ENCODE measurements at regions not wholly inside any gene's neighbourhood (a gene's known extent, or its start where the extent isn't known, plus 50 kb on each side); places are given as distances from the start of the nearest gene placed in this dataset.
"Not testable (repeated sequence)": the region's sequence is repeated elsewhere in the genome, so short reads cannot be mapped to it uniquely, and the experiment has no call there.

DNA sequence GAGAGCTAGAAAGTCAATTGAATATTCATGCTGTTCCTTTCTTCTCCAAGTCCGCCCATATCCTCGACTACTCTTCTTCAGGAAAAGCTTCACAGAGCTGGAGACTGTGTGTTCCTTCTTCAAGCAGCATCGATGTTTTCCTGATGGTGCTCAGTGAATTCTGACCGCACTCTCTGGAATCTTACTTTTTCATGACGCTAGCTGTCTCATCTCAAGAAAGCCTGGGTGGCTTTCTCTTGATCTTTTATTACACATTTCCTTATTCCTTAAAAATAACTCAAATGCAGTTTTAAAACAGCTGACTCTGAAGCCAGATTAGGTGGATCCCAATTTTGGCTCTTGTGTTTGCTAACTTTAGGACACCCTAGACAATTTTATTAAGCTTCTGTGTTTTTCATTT lies 1245.1 kb upstream of the LRRTM1 start:
- no peak for DNase-seq (ENCODE audit: low spot score)

DNA sequence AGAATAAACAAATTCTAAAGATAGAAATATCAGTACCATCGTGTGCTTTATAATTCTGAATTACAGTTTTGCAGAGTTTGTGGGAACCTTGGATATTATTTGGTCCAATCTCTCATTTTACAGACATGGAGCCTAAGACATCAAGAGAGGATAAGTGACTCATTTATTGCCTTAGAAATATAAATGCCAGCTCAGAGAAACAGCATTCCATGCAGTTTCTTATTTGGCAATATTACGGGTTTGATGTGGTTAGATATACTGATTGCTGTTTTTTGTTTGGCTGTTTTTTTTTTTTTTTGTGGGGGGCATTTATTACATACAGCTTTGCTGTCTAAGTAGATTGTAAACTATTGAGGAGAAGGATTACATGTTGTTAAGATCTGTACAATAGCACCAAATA lies 1241.1 kb upstream of the LRRTM1 start:
- no peak for DNase-seq (ENCODE audit: low spot score)

DNA sequence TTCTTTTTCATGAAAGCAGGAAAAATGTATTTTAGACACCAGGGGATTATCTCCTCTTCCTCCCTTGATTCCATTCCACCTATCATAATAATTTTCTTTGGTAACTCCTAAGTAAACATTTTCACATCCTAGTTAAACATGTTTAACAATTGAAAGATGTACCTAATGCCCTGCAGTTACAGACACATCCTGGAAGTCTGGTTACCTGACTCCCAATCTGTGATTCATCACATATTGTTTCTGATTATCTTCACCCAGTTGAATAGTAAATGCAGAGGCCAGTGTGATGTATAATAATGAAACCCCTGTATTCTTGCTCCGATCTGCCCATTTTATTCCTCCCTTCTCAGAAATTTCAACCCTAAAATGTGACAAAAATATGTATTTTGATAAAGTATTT lies 1237.6 kb upstream of the LRRTM1 start:
- DNase-seq (ENCODE audit: low spot score) = no peak

DNA sequence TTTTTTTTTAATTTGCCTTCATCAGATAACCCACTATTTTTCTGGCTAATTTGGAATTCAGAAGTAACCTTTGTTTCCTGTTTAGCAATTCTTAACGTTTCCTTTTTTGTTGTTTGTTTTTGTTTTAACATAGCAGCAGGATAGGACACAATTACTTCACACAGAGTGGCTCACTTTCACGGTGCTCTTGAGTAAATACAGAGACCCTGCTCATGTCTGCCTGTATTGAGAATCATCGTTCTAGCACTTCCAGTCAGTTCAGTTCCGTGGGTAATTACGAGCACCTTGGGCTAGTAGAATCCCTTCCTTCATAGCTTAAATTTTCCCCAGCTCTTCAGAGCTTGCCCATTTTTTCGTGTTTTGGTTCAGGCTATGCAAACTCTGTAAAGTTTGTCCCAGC lies 1225.4 kb upstream of the LRRTM1 start:
- DNase-seq (ENCODE audit: low spot score) = no peak

DNA sequence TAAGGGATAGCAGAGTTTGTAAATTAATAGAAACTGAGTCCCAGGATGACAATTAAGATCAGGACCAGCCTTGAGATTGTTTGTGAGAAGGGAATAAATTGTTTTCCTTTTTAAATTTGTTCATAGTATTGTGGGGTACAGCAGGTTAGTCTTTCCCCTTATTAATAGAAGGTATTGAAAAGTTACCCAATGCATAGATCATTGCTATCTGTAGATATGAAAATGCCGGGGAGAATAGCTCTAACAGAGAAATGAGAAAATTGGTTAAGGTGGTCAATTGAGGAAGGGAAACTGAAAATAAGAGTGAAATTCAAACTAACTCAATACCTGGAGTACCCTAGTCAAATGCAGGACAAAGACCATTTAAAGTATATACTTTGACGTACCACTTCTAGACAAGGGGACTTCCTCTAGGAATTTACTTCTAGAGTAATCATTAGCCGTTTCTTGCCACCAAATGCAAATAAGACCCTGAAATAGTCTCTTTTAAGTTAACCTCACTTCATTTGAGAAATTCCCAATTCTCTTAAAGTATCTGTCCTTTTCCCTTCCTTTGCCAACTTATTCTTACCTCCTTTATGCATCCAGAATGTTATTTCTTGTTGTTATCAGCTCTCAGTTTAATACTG lies 1224.4 kb upstream of the LRRTM1 start:
- DNase-seq (ENCODE audit: low spot score) = no peak

DNA sequence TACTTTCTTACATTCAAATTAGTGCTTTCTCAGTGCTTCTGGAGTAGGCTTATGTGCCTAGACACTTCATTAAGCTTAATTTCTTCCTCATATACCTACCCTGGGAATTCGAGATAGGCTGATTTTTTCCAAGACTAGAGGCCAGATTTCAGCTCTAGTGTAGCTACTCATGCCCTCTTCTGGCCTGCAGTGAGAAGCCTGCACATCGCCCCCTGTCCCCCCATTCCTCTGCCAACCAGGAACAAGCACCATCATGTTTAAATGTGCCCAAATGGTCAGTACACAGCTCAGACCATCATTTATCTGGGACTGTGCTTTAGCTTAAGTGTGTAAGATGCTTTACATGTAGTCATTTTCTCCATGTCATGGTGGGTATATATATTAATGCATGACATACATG lies 1218.8 kb upstream of the LRRTM1 start:
- no peak for DNase-seq (ENCODE audit: low spot score)

DNA sequence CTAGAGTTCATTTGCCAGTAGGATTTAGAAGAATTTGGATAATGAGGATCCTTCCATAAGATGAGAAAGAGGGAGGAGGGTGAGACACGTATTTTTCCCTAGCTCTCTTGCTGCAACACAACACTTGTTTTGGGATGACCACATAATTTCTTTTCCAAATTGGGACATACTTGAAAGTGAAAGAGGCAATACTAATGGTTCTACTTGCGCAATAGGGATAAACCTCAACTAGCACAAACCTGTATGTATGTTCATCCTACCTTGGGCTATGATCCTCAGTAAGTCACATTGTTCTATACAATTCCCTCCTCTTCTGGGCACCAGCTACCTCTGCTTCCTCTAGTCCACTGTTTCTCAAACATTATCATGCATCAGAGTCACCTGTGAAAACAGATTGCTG lies 1208.8 kb upstream of the LRRTM1 start:
- DNase-seq (ENCODE audit: low spot score) = no peak

DNA sequence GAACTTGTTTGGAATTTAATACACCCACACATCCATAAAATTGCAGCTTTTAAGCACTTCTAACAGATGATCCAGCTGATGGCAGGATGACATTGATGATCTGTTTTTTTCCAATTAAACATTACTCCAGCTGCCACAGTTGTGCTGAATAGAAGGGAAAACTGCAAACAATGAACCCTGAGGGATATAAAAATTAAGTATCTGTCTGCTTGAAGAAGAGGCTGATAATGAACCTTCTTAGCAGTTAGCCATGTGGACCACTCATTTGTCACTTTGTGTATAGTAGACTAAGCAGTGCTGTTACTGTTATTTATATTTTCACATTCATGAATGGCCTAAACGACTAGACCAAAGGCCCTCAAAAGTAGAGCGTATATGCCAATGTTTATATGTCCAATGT lies 1201.0 kb upstream of the LRRTM1 start:
- DNase-seq (ENCODE audit: low spot score) = no peak

DNA sequence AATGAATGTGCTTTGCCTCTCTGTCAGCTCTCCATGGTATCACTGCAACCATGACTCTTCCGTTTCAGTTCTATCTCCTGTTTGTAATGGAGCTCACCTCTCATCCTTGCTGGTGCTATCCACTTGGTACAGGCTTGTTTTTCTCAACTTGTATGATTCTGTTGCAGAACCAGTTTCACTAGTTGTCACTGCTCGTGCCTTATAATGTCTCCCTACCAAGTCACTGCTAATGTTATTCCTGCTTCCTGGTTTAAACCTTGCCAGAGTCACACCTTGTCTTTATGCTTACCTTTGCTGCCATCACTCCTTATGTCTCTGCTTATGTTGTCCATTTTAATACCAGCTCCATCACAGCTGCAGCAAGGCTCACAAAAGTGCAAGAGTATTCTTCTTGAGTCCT lies 1191.0 kb upstream of the LRRTM1 start:
- DNase-seq (ENCODE audit: low spot score) = no peak

DNA sequence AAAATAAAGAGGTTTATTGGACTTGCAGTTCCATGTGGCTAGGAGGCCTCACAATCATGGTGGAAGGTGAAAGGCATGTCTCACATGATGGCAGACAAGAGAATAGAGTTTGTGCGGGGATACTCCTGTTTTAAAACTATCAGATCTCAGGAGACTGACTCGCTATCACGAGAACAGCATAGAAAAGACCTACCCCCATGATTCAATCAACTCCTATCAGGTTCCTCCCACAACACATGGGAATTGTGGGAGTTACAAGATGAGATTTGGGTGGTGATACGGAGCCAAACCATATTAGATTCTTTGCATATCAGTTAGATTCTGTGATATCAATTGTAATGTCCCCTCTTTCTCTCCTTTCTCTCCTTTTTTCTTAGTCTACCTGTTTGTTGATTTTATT lies 1178.7 kb upstream of the LRRTM1 start:
- DNase-seq (ENCODE audit: low spot score) = no peak

DNA sequence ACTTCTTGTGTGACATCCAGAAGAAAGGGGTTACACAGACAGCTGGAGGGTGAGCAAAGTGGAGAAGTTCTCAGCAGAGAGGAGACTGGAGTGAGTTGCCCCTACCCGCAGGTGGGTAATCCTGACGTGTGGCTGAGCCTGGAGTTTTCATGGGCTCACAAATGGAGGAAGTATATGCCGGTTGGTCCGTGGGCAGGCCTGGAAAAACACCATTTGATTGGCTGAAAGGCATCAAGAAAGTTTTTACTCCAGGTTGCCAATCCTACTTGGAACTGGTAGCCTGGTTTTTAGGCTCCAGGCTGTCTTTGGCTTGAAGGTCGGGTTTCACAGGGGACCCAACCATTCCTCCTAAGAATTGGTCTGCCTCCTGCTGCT lies 1177.4 kb upstream of the LRRTM1 start:
- no peak for DNase-seq (ENCODE audit: low spot score)

DNA sequence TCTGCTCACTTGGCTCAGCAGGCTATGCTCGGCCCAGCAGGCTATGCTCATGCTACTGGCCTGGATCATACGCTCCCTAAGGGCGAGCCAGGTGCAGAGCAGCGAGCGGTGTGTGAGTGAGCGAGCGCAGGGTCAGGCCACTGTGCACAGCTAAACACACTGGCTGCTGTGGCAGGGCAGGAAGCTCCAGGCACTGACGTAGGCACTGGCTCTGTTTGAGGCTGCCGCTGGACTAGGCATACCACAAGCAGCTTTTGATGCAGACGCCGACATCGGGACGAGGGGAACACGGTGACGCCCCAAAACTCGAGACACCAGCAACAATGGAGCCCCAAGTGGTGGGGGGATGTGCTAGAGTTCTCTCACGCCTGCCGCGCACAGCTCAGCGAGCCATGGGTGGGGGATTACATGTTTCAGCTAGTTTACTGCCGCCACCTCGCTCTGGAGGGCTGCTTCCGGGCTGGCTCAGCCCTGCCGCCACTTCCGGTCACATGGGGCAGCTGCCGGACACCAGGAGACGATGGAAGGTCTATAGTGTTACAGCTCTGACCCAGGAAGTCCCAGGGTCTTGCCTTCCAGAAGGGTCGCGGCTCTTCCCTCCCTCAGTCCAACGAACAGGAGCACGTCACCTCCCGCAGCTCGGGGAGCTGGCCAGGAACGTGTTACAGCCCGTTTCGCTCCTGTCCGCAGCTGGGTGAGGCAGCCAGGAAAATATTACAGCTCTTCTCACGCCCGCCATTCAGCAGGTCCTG lies 1176.9 kb upstream of the LRRTM1 start:
- DNase-seq (ENCODE audit: low spot score) = no peak

DNA sequence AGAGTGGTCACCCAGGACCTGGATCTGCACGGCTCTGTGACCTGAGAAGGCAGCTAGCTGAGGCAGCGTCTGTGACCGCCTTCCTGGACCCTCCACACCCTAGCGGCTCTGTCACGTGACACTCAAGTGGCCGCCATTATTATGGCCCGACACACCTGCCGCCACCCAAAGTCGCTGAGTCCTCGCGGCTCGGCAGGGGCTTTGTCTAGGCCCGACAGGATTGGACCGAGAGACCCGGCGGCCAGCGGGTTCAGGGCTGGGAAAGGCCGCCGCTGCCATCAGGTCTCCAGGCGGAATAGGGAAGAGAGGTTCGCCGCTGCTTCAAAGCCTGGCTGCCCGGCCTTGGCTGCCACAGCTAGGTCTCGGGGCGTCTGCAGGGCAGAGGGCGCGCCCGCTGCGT lies 1162.5 kb upstream of the LRRTM1 start:
- no peak for DNase-seq (ENCODE audit: low spot score)

DNA sequence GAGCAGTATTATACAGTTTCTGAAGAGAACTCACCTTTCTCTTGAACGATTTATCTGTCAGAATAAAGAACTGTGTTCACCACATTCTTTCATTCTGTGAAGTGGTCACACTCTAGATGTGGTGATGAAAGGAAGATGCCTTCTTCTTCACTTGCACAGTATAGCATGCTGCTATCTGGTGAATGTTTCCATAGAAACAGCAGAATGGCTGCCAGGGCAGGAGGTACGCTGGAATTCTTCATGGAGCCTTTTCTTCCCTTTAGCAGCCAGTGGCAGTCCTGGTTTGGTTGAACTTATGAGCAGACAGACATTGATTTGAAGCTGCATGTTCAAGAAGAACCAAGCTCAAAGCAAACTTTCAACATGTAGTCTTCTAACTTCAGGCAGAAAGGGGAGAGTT lies 1157.9 kb upstream of the LRRTM1 start:
- DNase-seq (ENCODE audit: low spot score) = no peak

DNA sequence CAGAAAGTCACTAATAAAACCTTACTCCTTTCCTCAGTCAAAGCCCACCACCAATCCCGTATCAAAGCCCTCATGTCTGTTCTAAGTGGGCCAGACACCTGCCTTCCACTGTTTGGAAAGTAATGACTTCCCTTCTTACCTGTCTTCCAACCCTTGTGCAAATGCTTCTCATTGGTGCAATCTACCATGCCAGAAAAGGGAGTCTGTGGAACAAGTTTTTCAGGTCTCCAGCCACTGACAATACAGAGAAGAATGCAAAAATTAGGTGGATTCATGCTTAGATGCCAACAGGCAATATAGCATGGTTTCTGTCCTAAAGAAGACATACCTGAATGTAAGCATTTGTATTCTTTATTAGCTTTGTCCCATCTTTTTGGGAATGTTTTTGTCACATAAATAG lies 1140.6 kb upstream of the LRRTM1 start:
- DNase-seq (ENCODE audit: low spot score) = no peak

DNA sequence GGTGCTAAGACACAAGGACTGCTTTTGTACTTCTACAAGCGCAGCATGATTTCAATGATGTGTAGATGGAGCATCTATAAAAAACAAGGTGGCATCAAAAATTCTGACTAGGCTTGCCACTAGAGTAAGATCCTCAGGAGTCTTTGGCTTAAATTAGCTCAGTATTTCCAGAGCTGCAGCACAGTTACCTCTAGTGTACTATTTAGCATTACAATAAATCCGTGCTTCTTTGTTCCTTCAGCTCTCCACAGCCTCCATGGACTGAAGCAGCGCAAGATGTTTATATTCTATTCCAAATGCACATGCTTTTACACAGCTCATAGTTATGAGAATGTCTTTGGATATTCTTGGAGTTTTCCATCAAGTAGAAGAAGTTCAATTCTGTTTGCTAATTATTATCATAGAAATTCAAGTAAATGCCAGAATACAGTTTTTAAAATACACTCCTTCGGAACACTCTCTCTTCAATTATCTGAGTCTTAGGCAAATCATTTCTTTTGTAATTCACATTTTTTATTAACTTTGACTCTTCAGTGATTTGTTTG lies 1133.0 kb upstream of the LRRTM1 start:
- no peak for DNase-seq (ENCODE audit: low spot score)

DNA sequence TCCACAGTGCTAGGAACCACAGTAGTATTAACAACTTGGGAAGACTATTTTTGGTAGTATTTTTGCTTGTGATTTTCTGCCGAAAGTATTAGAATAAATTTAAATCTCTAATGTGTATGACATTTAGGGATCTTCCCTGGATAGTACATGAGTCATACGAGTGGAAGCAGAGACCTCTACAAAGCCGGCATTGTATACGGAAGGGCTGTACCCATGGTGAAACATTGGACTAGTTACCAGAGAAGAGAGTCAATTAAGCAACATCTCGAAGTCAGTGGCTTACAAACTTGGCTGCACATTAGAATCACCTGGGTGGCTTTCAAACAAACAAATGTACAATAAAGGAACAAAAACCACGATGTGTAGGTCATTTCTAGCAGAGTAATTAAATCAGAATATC lies 1131.7 kb upstream of the LRRTM1 start:
- peak; percentile 6 for DNase-seq (ENCODE audit: low spot score)

DNA sequence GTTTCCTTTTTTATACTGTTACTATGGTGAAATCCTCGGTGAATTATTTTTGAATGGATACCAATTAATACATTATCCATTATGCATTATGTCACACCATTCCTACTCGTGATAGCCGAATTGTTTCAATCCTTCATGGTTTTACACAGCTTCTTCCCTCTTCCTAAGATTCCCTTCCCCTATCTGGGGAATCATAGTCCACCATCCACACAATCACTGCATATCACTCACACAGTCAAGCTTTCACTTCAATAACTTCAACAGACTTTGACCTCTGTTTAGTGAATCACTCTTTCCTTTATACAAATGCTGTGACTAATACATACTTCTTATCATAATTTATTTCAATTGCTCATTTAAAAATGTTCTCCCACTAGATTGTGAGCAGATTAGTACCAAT lies 1108.1 kb upstream of the LRRTM1 start:
- DNase-seq (ENCODE audit: low spot score) = no peak

DNA sequence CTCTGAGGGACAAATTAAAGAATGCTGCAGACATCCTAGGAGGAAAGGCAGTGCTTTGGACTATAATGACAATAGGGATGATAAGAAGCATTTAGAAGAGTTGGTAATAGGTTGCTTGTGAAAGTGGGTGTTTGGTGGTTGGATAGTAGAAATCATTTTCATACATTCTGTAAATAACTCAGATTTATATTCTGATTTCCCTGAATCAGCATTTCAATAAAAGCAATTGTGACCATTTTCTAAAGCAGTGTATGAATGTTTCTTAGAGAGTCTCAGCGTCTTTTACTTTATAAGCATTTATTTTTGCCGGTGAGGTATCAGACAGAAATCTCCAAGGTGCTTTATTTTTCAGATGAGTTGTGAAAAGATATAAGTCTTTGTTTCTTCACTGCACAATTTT lies 1099.0 kb upstream of the LRRTM1 start:
- DNase-seq (ENCODE audit: low spot score) = no peak

DNA sequence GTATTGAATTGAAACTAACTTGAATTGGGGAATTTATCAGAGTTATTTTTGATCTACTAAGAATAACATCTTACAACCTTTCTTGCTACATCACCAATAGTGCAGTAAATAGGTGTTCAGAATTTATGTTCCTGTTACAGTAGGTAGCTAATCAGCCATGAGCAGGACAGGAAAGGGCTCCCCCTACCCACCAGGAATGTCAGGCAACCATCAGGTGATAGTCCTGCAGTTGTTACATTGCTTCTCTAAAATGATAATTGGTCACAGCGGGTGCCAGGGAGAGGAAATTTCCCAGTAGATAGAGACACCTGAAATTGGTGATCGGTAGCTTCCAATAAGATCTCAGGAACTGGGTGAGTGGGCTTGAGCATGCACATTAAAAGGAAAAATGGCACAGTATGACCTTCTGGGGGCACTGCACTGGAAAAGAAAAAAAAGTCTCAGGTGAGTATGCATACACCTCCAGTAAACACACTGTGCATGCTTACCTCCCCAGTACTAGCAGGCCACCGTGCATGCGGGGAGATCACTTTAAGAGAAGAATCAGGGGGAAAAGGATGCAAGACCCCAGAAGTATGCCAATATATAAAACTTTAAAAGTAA lies 1092.0 kb upstream of the LRRTM1 start:
- DNase-seq (ENCODE audit: low spot score) = no peak

DNA sequence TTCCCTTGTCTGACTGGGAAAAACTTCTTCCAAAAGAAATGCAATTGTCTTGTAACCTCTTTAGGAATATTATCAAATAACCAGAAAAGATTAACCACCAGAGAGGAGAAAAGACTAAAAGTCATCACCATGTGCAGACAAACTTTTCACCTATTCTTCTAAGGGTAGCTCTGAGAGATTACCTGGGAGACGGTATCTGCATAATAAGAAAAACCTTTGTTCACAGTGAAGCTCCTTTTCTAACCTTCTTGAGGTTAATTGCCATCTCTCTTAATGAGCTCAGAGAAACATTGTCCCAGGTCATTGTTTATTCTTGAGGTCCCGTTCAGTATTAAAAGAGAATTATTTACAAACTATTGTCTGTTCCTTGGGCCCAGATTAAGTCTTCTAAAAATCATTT lies 1091.2 kb upstream of the LRRTM1 start:
- DNase-seq (ENCODE audit: low spot score) = no peak

DNA sequence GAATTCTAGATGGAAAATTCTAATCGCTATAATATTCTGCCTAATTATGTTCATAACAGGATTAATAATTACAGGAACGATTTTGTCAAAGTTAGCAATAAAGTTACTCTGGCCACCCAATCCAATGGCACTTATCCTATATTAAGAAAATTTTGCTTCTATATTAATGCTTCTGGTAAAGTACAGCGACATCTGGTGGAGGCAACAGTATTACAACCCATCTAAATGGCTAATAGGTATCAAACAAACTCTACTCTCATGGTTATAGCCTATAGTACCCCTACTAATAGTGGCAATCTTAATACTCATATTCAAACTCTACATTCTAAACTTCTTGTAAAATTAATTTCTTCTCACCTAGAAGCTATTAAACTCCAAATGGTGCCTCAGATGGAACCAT lies 1084.7 kb upstream of the LRRTM1 start:
- DNase-seq (ENCODE audit: low spot score) = no peak

DNA sequence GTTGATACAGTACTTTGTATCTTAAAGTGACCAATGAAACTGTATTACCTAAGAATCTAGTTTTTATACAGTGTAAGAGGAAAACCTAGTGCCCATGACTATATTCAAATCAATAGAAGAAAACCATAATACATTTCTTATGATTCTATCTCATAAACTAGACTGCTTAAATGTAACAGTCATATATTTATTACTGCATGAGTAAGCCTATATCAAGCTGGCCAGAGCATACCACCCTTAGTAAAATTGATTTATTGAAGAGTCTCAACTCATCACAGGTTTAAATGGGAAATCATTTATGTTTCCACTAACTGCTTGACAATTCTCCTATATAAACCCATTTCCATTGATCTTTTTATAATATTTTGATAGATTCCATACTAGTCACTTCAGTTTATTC lies 1059.2 kb upstream of the LRRTM1 start:
- no peak for DNase-seq (ENCODE audit: low spot score)

DNA sequence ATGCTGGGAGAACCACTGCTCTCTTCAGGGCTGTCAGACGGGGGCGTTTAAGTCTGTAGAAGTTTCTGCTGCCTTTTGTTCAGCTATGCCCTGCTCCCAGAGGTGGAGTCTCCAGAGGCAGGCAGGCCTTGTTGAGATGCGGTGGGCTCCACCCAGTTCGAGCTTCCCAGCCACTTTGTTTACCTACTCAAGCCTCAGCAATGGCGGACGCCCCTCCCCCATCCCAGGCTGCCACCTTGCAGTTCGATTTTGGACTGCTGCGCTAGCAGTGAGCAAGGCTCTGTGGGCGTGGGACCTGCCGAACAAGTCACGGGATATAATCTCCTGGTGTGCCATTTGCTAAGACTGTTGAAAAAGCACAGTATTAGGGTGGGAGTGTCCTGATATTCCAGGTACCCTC lies 1057.9 kb upstream of the LRRTM1 start:
- DNase-seq (ENCODE audit: low spot score) = not testable (repeated sequence)

Data from globus pallidus (tissue), 1 donor.